H9 (cell line): ENCODE measurements at regions not wholly inside any gene's neighbourhood (a gene's known extent, or its start where the extent isn't known, plus 50 kb on each side); places are given as distances from the start of the nearest gene placed in this dataset.

ENCODE experiments used
- DNase-seq: peaks from one replicate; pipeline ENCODE4 v3.0.0-alpha.2; 2017
- H2AFZ ChIP-seq: one replicate; pipeline ENCODE4 v1.6.1; 2013; ENCODE audit warnings: mild to moderate bottlenecking, low read length, control low read depth, moderate library complexity
- H2AK5ac ChIP-seq: 2 replicates; pipeline ENCODE4 v1.6.1; 2013; ENCODE audit warnings: low read length, control low read depth, mixed read lengths; ENCODE audit not compliant: insufficient read length
- H2BK120ac ChIP-seq: one replicate; pipeline ENCODE4 v1.6.1; 2013; ENCODE audit warnings: low read depth, mild to moderate bottlenecking, low read length, control low read depth, inconsistent platforms; ENCODE audit not compliant: poor library complexity, severe bottlenecking
- H2BK12ac ChIP-seq: 2 replicates; pipeline ENCODE4 v1.6.1; 2013; ENCODE audit warnings: low read length, control low read depth, mixed read lengths, low read depth; ENCODE audit not compliant: insufficient read length
- H2BK15ac ChIP-seq: 2 replicates; pipeline ENCODE4 v1.6.1; 2013; ENCODE audit warnings: low read depth, low read length, control low read depth
- H2BK20ac ChIP-seq: one replicate; pipeline ENCODE4 v1.6.1; 2013; ENCODE audit warnings: low read depth, mild to moderate bottlenecking, low read length, control low read depth, inconsistent platforms; ENCODE audit not compliant: poor library complexity, severe bottlenecking
- H2BK5ac ChIP-seq: 2 replicates; pipeline ENCODE4 v1.6.1; 2013; ENCODE audit warnings: low read length, control low read depth, mixed read lengths; ENCODE audit not compliant: insufficient read length
- H3K14ac ChIP-seq: 2 replicates; pipeline ENCODE4 v1.6.1; 2013; ENCODE audit warnings: low read length, control low read depth; ENCODE audit not compliant: insufficient read depth
- H3K18ac ChIP-seq: 2 replicates; pipeline ENCODE4 v1.6.1; 2013; ENCODE audit warnings: low read depth, mild to moderate bottlenecking, mixed read lengths, low read length, control low read depth; ENCODE audit not compliant: insufficient read length
- H3K23ac ChIP-seq: 2 replicates; pipeline ENCODE4 v1.6.1; 2013; ENCODE audit warnings: low read length, control low read depth, mixed read lengths, low read depth; ENCODE audit not compliant: insufficient read length
- H3K23me2 ChIP-seq: 2 replicates; pipeline ENCODE4 v1.6.1; 2013; ENCODE audit warnings: low read depth, mild to moderate bottlenecking, mixed read lengths, low read length, control low read depth; ENCODE audit not compliant: insufficient read length, poor library complexity, severe bottlenecking
- H3K27ac ChIP-seq: 2 replicates; pipeline ENCODE4 v1.5.1; 2013; ENCODE audit warnings: low read length, control low read depth, mixed read lengths, low read depth; ENCODE audit not compliant: insufficient read length
- H3K27me3 ChIP-seq: 2 replicates; pipeline ENCODE4 v1.6.1; 2013; ENCODE audit warnings: low read length, control low read depth, inconsistent platforms; ENCODE audit not compliant: insufficient read depth
- H3K4ac ChIP-seq: 2 replicates; pipeline ENCODE4 v1.6.1; 2013; ENCODE audit warnings: low read depth, mild to moderate bottlenecking, control low read depth, inconsistent platforms, low read length, moderate library complexity
- H3K4me1 ChIP-seq: 2 replicates; pipeline ENCODE4 v1.6.1; 2013; ENCODE audit warnings: low read length, control low read depth, inconsistent platforms; ENCODE audit not compliant: insufficient read depth
- H3K4me2 ChIP-seq: 2 replicates; pipeline ENCODE4 v1.6.1; 2013; ENCODE audit warnings: low read length, control low read depth, mixed read lengths; ENCODE audit not compliant: insufficient read length, insufficient read depth
- H3K56ac ChIP-seq: 2 replicates; pipeline ENCODE4 v1.6.1; 2013; ENCODE audit warnings: low read depth, mild to moderate bottlenecking, mixed read lengths, low read length, control low read depth; ENCODE audit not compliant: insufficient read length
- H3K79me1 ChIP-seq: 2 replicates; pipeline ENCODE4 v1.6.1; 2013; ENCODE audit warnings: low read depth, mild to moderate bottlenecking, moderate library complexity, low read length, control low read depth, inconsistent platforms; ENCODE audit not compliant: insufficient read depth, poor library complexity, severe bottlenecking
- H3K79me2 ChIP-seq: 2 replicates; pipeline ENCODE4 v1.6.1; 2013; ENCODE audit warnings: low read length, control low read depth, inconsistent platforms; ENCODE audit not compliant: insufficient read depth
- H3K9ac ChIP-seq: 2 replicates; pipeline ENCODE4 v1.6.1; 2013; ENCODE audit warnings: low read length, control low read depth, mixed read lengths; ENCODE audit not compliant: insufficient read length; ENCODE audit errors: extremely low read depth
- H3K9me3 ChIP-seq: one replicate; pipeline ENCODE4 v1.6.1; 2013; ENCODE audit warnings: low read depth, low read length, inconsistent platforms; ENCODE audit not compliant: control insufficient read depth
- H3T11ph ChIP-seq: one replicate; pipeline ENCODE4 v1.6.1; 2013; ENCODE audit warnings: mild to moderate bottlenecking, low read length, control low read depth, inconsistent platforms
- H4K20me1 ChIP-seq: one replicate; pipeline ENCODE4 v1.6.1; 2013; ENCODE audit not compliant: control insufficient read depth, insufficient read length, insufficient read depth
- H4K5ac ChIP-seq: 2 replicates; pipeline ENCODE4 v1.6.1; 2013; ENCODE audit warnings: low read depth, mild to moderate bottlenecking, mixed read lengths, low read length, control low read depth; ENCODE audit not compliant: insufficient read length
- H4K8ac ChIP-seq: replicated peaks from 2 replicates; pipeline ENCODE4 v1.6.1; 2013; ENCODE audit warnings: low read length, control low read depth, mixed read lengths, low read depth; ENCODE audit not compliant: insufficient read length
- H4K91ac ChIP-seq: 2 replicates; pipeline ENCODE4 v1.6.1; 2013; ENCODE audit warnings: low read depth, mild to moderate bottlenecking, moderate library complexity, mixed read lengths, low read length, control low read depth; ENCODE audit not compliant: insufficient read length
- H3K27ac Mint-ChIP-seq, 3 experiments: 2 replicates in 2 of 3; 3 replicates in 1 of 3; pipeline ENCODE4 v1.8.0; 2020 to 2021; ENCODE audit warnings: mixed read lengths in 3 of 3, mild to moderate bottlenecking in 1 of 3, moderate library complexity in 1 of 3
- H3K27me3 Mint-ChIP-seq: 2 replicates; pipeline ENCODE4 v1.8.0; 2021; ENCODE audit warnings: low read depth, mild to moderate bottlenecking, moderate library complexity, mixed read lengths
- H3K36me3 Mint-ChIP-seq, 3 experiments: 2 replicates in 2 of 3; 3 replicates in 1 of 3; pipeline ENCODE4 v1.8.0; 2020 to 2021; ENCODE audit warnings: low read depth in 3 of 3, mixed read lengths in 3 of 3; ENCODE audit not compliant: insufficient read depth in 1 of 3
- H3K4me1 Mint-ChIP-seq, 2 experiments: 2 replicates each; pipeline ENCODE4 v1.8.0; 2020; ENCODE audit warnings: mixed read lengths in 2 of 2
- H3K4me3 Mint-ChIP-seq, 2 experiments: 2 replicates in 1 of 2; 3 replicates in 1 of 2; pipeline ENCODE4 v1.8.0; 2020 to 2021; ENCODE audit warnings: mild to moderate bottlenecking in 2 of 2, mixed read lengths in 2 of 2, moderate library complexity in 1 of 2
- H3K9me3 Mint-ChIP-seq, 2 experiments: 2 replicates in 1 of 2; 3 replicates in 1 of 2; pipeline ENCODE4 v1.8.0; 2020; ENCODE audit warnings: mild to moderate bottlenecking in 2 of 2, mixed read lengths in 2 of 2, moderate library complexity in 1 of 2
- WGBS: extraction: QIAGEN DNeasy Blood & Tissue Kit; methylation state at CpG from one replicate; pipeline ENCODE4 v1.1.7; 2013; ENCODE audit warnings: missing lambda C conversion rate, low lambda C conversion rate, mixed read lengths; ENCODE audit not compliant: insufficient read length; ENCODE audit errors: extremely low coverage; 5-methylcytosine and 5-hydroxymethylcytosine counted together
- TF ChIP-seq, protein P1 (sequence below): fragments of 200-600 bp; sonication (generic); conservative IDR thresholded peaks from 3 replicates; pipeline ENCODE4 v1.8.0; 2021; ENCODE audit warnings: antibody characterized with exemption, mild to moderate bottlenecking

DNA sequence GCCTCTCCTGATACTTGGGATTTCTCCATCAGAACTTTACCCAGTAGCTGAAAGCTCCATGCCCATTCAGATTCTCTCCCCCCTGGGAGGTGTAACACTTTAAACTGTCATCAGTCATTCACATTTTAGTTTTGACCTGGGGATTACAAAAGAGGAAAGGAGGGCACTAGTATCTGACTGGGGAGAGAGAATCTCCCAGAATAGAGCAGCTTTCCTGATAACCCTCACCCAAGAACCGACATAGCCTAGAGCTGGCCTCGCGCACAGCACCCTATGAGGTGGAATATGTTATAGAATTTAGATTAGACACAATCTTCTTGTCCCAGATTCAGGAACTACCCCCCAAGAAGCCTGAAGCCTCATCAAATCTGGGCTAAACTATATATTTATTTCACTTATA, 950.2 kb upstream of the TENM3 start:
- Histone ChIP-seq H2BK12ac (no peak overlapping the region), H3K23me2 (no peaks in the 10 kb centered on the region), H3K23ac (no peak overlapping the region), H3K14ac (no peak overlapping the region), H3K18ac (no peak overlapping the region), H3K27me3 (no peaks in the 10 kb centered on the region), H3K4me1 (no peaks in the 10 kb centered on the region; the same call in 1 of the 2 replicates), H2BK15ac (no peak overlapping the region), H4K8ac (no peak overlapping the region), H3K79me1 (no peaks in the 10 kb centered on the region), H3K27ac (no peak overlapping the region), H3K56ac (no peak overlapping the region), H2BK120ac (no peak overlapping the region), H2AK5ac (no peak overlapping the region), H3K4ac (no peak overlapping the region), H4K5ac (no peak overlapping the region), H3T11ph (no peak overlapping the region), H2BK20ac (no peak overlapping the region), H4K91ac (no peak overlapping the region), H3K9me3 (no peaks in the 10 kb centered on the region), H4K20me1 (no peaks in the 10 kb centered on the region), H2AFZ (no peak overlapping the region), H2BK5ac (no peak overlapping the region), H3K79me2 (no peaks in the 10 kb centered on the region), H3K4me2 (no peak overlapping the region), H3K9ac (no peak overlapping the region)
- no CpG with 5 or more reads among the region's 3 CpGs for WGBS
- Mint-ChIP-seq H3K4me1 (peaks cover 20 to 26% of the 10 kb centered on the region in 2 experiments), H3K27me3 (no peaks in the 10 kb centered on the region), H3K9me3 (peaks cover 0 to 2% of the 10 kb centered on the region in 2 experiments; a peak in 3 of 5 replicates), H3K4me3 (no peak overlapping the region), H3K27ac (peak overlapping the region in 1 of 3 experiments; percentile 54; a peak in 2 of 7 replicates), H3K36me3 (peaks cover 0 to 2% (median 2%) of the 10 kb centered on the region in 3 experiments; a peak in 1 of 7 replicates)
- TF ChIP-seq, protein P1, sequence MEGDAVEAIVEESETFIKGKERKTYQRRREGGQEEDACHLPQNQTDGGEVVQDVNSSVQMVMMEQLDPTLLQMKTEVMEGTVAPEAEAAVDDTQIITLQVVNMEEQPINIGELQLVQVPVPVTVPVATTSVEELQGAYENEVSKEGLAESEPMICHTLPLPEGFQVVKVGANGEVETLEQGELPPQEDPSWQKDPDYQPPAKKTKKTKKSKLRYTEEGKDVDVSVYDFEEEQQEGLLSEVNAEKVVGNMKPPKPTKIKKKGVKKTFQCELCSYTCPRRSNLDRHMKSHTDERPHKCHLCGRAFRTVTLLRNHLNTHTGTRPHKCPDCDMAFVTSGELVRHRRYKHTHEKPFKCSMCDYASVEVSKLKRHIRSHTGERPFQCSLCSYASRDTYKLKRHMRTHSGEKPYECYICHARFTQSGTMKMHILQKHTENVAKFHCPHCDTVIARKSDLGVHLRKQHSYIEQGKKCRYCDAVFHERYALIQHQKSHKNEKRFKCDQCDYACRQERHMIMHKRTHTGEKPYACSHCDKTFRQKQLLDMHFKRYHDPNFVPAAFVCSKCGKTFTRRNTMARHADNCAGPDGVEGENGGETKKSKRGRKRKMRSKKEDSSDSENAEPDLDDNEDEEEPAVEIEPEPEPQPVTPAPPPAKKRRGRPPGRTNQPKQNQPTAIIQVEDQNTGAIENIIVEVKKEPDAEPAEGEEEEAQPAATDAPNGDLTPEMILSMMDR: no peak
- DNase-seq: no peak
